Adipose tissue (tissue), 3 donors: ENCODE measurements at regions not wholly inside any gene's neighbourhood (a gene's known extent, or its start where the extent isn't known, plus 50 kb on each side); places are given as distances from the start of the nearest gene placed in this dataset.
"Not testable (repeated sequence)": the region's sequence is repeated elsewhere in the genome, so short reads cannot be mapped to it uniquely, and the experiment has no call there.

Source experiments
- H3K27ac ChIP-seq: one replicate; pipeline ENCODE4 v1.5.1; 2013; ENCODE audit warnings: low read depth, low read length
- WGBS, 3 donors: extraction: QIAGEN DNeasy Blood & Tissue Kit; methylation state at CpG; one replicate each; pipeline ENCODE4 v1.1.7; 2013; 5-methylcytosine and 5-hydroxymethylcytosine counted together
- donor health status: healthy with polysubstance abuse.
- donor health status: Bipolar disorder and iron deficiency.
- donor health status: healthy.

GRCh38 chr16:66256919-66257318 lies 109.6 kb upstream of the CDH5 start:
- 65 to 87% (median 82%) methylated on average over 1 of the region's 1 CpG for WGBS, 3 donors
- H3K27ac ChIP-seq, result no peak overlapping the region

DNA sequence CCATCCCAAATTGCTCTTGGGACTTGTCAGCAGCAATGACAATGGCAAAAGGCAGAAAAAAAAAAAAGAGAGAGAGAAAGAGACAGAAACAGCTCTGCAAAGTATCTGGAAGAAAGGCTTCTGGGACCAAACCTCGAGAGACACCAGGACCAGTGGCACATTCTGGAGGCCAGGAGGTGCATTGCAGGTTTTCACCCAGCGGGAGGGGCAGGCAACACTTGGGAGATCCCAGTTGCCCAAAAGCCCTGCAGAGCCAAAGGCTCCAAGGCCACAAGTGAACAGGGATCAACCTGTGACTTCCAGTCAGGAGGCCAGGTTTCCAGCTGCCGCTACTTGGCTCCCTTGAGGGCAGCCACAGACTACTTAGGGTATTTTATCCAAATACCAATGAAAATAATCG lies 110.8 kb upstream of the CDH5 start:
- H3K27ac ChIP-seq, result no peak overlapping the region
- WGBS, 3 donors, result 47 to 91% (median 85%) methylated on average over 4 of the region's 4 CpGs

DNA sequence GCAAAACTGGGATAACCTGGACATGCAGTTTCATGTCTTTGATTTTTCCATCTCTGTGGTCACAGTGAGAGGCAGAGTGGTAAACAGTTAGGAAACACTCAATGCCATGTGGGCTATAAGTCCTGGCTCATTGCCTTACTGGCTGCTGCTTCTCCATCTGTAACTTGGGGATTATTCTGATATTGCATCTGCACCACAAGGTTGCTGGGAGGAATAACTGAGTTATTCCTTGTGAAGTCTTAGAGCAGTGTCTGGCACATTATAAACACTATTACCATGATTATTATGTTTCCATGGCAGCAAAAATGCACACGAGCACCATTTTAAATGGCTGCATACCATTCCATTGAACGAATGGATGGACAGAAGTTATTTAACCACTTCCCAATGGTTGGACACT lies 111.7 kb upstream of the CDH5 start:
- 55 to 73% (median 58%) methylated on average over 2 of the region's 2 CpGs for WGBS, 3 donors
- no peak overlapping the region for H3K27ac ChIP-seq

- no peak overlapping the region for H3K27ac ChIP-seq
- 59 to 88% (median 81%) methylated on average over 2 of the region's 2 CpGs for WGBS, 3 donors
Observed at GRCh38 chr16:66254106-66254505, 112.4 kb upstream of the CDH5 start.

DNA sequence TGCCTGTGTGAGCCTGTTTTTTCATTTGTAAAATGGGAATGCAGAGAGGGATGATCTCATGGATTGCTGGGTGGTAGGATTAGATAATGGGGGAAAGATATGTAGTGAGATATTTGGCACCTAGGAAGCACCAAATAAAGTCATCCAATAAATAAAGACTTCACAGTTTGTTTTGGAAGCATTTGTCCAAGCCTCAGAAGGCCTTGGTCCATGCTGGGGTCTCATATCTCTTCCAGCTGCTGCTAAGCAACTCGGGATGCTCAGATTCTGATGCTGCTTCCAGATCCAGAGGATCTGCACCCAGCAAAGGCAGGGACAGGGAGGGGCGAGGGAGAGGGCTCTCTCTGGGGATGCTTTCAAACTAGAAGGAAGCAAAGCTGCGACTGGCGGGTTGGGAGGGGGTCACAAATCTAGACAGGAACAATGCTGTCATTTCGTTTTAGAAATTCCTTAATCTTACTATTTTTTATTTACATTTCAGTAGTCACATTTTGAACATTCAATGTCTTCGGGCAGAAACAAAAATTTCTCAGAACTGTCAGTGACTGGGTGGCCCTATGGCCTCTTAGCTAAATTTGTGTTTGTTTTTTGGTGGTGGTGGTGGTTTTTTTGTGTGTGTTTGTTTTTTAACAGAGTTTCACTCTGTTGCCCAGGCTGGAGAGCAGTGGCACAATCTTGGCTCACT lies 114.9 kb upstream of the CDH5 start:
- 71 to 78% (median 73%) methylated on average over 6 of the region's 6 CpGs for WGBS, 3 donors
- H3K27ac ChIP-seq, result no peak overlapping the region

- WGBS, 3 donors, result 19 to 45% (median 41%) methylated on average over 10 of the region's 10 CpGs
- H3K27ac ChIP-seq, result no peak overlapping the region
Observed at GRCh38 chr16:66250686-66251431, 115.6 kb upstream of the CDH5 start.

DNA sequence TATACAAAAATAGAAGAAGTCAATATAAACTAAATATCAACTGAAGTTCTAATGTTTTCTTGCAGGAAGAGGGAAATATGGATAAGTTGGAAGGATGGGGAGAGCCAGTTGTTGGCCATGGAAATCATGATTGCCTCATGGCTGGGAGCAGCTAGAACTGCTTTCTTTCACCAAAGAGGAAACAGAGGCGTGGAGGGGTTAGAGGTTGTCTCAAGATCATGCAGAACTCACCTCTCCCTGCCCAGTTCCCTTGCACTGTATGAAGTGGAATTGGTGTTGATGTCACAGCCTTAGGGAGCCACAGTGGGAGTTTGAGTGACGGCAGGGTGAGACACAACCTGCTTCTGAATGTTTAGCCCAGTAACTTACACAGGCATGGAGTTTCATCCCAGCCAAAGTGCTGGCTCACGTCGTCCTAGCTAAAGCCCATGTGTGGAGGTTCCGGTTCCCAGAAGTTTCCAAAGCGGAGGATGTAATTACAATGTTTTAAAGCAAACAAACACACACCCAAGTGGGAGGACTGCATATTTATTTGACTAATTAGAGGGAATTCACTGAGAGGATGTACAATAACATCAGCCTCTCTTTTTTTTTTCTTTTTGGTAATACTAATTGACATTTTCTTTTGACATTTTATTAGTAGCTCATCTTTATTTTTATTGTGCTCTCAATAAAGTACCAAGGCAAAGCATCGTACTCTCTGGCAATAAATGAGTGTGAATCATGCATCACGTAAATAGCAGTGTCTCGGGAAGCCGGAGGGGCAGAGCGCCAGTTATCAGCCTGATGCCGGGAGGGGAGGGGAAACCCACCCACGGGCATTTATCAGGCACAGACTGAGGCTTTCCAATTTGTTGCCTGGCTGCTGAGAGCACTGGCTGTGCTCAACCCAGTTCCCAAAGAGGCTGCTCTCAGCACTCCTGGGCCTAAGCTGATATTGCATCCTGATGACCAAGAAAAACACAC lies 118.7 kb upstream of the CDH5 start:
- WGBS, 3 donors, result 36 to 51% (median 46%) methylated on average over 13 of the region's 13 CpGs
- H3K27ac ChIP-seq, result no peak overlapping the region

- H3K27ac ChIP-seq, result no peak overlapping the region
- 76 to 82% (median 81%) methylated on average over 4 of the region's 4 CpGs for WGBS, 3 donors
Observed at GRCh38 chr16:66245868-66246267, 120.6 kb upstream of the CDH5 start.

GRCh38 chr16:66245072-66245471 lies 121.4 kb upstream of the CDH5 start:
- H3K27ac ChIP-seq, result no peak overlapping the region
- WGBS, 3 donors, result 80 to 92% (median 87%) methylated on average over 8 of the region's 8 CpGs

DNA sequence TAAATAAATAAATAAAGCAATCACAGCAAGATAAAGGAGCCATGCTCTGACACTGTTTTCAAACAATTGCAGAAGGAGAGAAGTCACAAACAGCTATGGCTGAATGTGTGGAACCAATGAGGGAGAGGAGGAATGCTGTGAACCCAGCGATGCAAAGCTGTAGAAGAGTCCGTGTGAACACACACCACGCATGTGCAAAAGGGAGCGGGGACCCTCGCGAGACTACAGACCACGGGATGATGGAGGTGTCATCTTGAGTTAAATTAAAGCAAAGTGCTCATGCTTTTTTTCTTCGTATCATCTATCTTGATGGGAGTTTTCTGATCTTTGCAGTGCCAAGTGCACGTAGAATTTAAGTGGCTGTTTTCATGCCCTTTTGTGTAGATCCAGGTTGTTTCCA lies 123.8 kb upstream of the CDH5 start:
- 89 to 95% (median 95%) methylated on average over 9 of the region's 9 CpGs for WGBS, 3 donors
- no peak overlapping the region for H3K27ac ChIP-seq

- 65 to 78% (median 73%) methylated on average over 6 of the region's 6 CpGs for WGBS, 3 donors
- H3K27ac ChIP-seq, result not testable (repeated sequence)
Observed at GRCh38 chr16:66242206-66242605, 124.3 kb upstream of the CDH5 start.

DNA sequence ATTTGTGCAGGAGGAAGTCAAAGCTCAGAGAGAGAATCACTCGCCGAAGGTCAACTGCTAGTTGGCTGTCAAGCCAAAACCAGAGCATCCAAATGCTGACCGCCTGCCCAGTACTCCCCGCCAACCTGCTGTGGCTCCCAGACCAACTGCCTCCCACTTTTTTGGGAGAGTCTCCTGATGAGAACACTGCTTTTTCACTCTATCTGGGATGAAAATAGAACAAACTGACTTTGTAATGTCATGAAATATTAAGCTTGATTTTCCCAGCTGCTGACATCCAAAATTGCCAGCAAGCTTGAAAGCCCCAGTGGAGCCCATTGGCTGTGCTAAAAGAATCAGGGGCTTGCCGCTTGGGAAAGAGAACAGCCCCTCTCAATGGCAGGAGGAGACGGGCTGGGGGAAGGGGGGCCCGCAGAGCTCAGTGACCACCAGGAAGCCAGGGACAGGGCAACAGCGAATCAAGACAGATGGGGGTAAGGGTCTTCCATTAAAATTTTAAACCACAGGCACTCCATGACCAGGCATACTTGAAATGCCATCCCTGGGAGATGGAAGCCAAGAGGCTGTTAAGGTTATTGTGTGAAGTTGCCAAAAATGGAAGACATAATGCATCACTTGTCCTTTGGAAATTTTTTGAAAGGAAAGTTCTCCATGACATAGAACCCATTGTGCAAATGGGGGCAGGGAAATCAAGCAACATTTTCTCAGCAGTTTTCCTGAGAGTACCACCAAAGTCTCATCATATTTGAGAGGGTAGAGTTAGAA lies 125.7 kb upstream of the CDH5 start:
- no peak overlapping the region for H3K27ac ChIP-seq
- 70 to 81% (median 75%) methylated on average over 8 of the region's 8 CpGs for WGBS, 3 donors

- H3K27ac ChIP-seq, result no peak overlapping the region
- 81 to 93% (median 89%) methylated on average over 6 of the region's 6 CpGs for WGBS, 3 donors
Observed at GRCh38 chr16:66240088-66240487, 126.4 kb upstream of the CDH5 start.

- WGBS, 3 donors, result 85 to 98% (median 92%) methylated on average over 1 of the region's 1 CpG
Observed at GRCh38 chr16:66238696-66239095, 127.8 kb upstream of the CDH5 start.

DNA sequence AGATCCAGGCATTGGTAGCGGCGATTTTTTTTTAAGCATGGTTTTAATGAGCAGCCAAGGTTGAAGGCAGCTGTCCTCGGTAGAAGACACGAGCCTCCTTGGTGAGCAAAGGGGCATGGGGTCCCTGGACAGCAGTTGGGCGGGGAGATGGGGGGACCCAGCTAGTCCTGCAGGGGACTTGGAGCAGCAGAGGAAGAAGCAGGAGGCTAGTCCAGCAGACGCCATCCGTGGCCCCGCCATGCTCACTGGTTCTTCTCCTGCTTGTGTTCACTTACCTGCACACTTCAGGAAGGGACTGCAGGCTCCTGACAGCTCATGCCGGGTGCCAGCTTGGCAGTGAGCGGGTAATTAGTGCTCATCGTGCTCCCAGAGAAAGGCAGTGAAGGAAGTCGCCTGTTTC lies 130.2 kb upstream of the CDH5 start:
- H3K27ac ChIP-seq, result no peak overlapping the region
- WGBS, 3 donors, result 71 to 92% (median 88%) methylated on average over 12 of the region's 12 CpGs

More at GRCh38 chr16:66238696-66239095, 127.8 kb upstream of the CDH5 start:
- no peak overlapping the region for H3K27ac ChIP-seq

DNA sequence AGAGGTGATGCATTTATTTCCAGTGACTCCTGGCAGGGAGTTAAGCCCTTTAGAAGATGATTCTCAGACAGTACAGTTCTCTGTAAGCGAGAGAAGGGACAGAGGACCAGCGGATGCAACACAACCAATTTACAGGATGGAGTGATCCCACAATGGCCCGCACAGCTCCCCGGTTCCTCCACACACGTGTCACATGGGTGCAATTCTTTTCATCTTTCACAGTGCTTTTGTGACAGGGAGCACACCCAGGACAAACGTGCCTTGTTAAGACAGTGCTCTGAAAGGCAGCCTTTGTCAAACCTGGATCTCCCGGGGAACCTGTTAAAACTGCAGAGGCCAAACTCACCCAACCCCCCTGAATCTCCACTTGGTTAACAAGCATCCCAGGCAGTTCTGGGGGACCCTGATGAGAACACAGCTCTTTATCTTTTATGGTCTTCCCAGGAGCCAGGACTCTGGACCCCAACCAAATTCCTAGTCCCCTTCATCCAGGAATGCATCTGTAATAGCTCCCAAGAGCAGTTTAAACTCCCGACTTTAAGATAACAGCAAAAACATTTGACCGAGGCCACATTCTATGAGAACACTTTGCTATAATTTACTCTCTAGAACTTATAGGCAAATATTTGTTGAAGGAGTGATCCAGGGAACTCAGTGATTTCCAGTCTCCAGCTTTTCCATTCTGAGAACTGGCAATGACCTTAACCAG lies 134.9 kb upstream of the CDH5 start:
- H3K27ac ChIP-seq, result no peak overlapping the region
- WGBS, 3 donors, result 33 to 84% (median 79%) methylated on average over 9 of the region's 9 CpGs

- no peak overlapping the region for H3K27ac ChIP-seq
- 58 to 77% (median 70%) methylated on average over 4 of the region's 4 CpGs for WGBS, 3 donors
Observed at GRCh38 chr16:66229651-66230050, 136.8 kb upstream of the CDH5 start.

DNA sequence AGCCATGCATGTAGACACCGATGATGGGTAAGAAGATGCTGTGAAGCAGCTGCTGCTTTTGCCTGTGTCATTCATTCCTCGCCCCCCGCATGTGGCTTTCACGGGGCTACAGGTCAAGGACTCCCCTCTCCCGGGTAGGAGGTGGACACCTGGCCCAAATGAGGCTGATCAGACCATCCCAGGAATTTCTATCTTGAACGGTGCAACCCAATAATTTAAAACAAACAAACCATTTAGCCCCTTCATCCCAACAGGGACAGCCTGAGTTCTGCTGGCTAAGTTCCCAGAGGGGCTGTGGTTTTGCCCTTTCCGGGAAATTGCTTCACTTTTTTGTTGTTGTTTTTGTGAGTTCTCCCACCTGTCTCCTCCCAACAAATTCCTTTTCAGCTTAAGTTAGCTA lies 137.7 kb upstream of the CDH5 start:
- no peak overlapping the region for H3K27ac ChIP-seq
- 53 to 55% (median 54%) methylated on average over 7 of the region's 7 CpGs for WGBS, 3 donors
